ENCODE measurements at regions not wholly inside any gene's neighbourhood (a gene's known extent, or its start where the extent isn't known, plus 50 kb on each side); places are given as distances from the start of the nearest gene placed in this dataset.

GRCh38 chr5:110058175-110058574 is 368.4 kb downstream of the MAN2A1 start:
- TF ChIP-seq POLR2A (IDR thresholded peaks at IDR 0.05) (no peak), CTCF (IDR thresholded peaks at IDR 0.05) (no peak)
